WTC11 (cell line): ENCODE measurements at regions not wholly inside any gene's neighbourhood (a gene's known extent, or its start where the extent isn't known, plus 50 kb on each side); places are given as distances from the start of the nearest gene placed in this dataset.

ENCODE experiments used
- CREM ChIP-seq: sonication (generic); formaldehyde crosslinking; IDR thresholded peaks from 2 replicates; pipeline ENCODE4 v1.8.1; 2022; ENCODE audit warnings: mild to moderate bottlenecking, missing genetic modification reagents, moderate library complexity
- CTCF ChIP-seq: fragments of 200-600 bp; IDR thresholded peaks from 2 replicates; pipeline ENCODE4 v1.8.0; 2022; ENCODE audit warnings: antibody characterized with exemption
- RELA ChIP-seq: sonication (generic); formaldehyde crosslinking; IDR thresholded peaks from 2 replicates; pipeline ENCODE4 v1.8.1; 2022; ENCODE audit warnings: missing genetic modification reagents, mild to moderate bottlenecking, borderline replicate concordance
- ZNF138 ChIP-seq: sonication (generic); formaldehyde crosslinking; conservative IDR thresholded peaks from 2 replicates; pipeline ENCODE4 v1.8.1; 2022; ENCODE audit warnings: mild to moderate bottlenecking, moderate library complexity, missing genetic modification reagents
- TF ChIP-seq, protein P1 (sequence below): sonication (generic); formaldehyde crosslinking; IDR thresholded peaks from 2 replicates; pipeline ENCODE4 v1.8.0; 2022; ENCODE audit warnings: mild to moderate bottlenecking, missing genetic modification reagents

DNA sequence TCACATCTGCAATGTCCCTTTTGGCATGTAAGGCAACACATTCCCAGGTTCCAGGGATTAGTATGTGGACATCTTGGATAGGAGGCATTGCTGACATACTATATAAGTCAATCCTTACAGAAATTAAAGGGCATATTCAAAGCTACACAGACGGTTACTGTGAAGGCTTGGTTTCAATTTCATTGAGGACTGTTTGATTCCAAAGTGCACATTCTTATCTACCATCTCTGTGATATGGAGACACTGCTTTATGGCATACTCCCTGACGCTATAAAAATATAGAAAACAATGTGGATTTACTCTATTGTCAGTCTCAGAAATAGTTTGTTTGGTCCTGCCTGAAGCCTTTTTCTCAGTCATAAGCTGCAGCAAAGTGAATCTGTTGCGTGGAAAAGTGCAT lies 1486.7 kb downstream of the FAM181B start:
- TF ChIP-seq ZNF138 (CRISPR knock-in tag) (no peak), CTCF (no peak), RELA (CRISPR knock-in tag) (no peak), CREM (CRISPR knock-in tag) (no peak)
- TF ChIP-seq, protein P1, sequence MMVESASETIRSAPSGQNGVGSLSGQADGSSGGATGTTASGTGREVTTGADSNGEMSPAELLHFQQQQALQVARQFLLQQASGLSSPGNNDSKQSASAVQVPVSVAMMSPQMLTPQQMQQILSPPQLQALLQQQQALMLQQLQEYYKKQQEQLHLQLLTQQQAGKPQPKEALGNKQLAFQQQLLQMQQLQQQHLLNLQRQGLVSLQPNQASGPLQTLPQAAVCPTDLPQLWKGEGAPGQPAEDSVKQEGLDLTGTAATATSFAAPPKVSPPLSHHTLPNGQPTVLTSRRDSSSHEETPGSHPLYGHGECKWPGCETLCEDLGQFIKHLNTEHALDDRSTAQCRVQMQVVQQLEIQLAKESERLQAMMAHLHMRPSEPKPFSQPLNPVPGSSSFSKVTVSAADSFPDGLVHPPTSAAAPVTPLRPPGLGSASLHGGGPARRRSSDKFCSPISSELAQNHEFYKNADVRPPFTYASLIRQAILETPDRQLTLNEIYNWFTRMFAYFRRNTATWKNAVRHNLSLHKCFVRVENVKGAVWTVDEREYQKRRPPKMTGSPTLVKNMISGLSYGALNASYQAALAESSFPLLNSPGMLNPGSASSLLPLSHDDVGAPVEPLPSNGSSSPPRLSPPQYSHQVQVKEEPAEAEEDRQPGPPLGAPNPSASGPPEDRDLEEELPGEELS (CRISPR knock-in tag), result no peak
